NCI-H2227 (cell line): ENCODE measurements at regions not wholly inside any gene's neighbourhood (a gene's known extent, or its start where the extent isn't known, plus 50 kb on each side); places are given as distances from the start of the nearest gene placed in this dataset.

Experiments
- DNase-seq: peaks from one replicate; lab custom pipeline; 2025; ENCODE audit not compliant: unreplicated experiment; lab: John Stamatoyannopoulos, UW

DNA sequence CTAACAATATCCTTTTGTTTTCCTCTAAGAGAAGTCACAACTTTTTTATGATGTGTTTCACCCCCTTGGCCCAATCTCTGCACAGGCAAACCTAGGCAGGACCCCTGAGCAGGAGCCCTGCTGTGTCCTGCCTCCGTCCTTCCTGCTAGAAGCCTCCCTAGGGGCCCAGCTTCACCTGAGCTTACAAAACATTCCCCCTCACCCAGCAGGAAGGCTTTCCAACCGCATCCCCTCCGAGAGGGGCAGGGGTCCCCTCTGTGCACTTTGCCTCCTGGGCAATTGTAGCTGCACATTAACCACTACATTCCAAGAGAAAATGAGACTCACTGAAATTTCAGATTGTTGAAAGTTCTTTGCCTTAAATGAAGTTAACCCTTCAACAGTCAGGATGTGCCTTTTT is 176.2 kb downstream of the IRX2 start:
- DNase-seq: no peak

- no peak for DNase-seq
Observed at GRCh38 chr5:2574155-2574554, 177.3 kb downstream of the IRX2 start.

- DNase-seq: no peak
Observed at GRCh38 chr5:2570586-2570985, 180.9 kb downstream of the IRX2 start.

DNA sequence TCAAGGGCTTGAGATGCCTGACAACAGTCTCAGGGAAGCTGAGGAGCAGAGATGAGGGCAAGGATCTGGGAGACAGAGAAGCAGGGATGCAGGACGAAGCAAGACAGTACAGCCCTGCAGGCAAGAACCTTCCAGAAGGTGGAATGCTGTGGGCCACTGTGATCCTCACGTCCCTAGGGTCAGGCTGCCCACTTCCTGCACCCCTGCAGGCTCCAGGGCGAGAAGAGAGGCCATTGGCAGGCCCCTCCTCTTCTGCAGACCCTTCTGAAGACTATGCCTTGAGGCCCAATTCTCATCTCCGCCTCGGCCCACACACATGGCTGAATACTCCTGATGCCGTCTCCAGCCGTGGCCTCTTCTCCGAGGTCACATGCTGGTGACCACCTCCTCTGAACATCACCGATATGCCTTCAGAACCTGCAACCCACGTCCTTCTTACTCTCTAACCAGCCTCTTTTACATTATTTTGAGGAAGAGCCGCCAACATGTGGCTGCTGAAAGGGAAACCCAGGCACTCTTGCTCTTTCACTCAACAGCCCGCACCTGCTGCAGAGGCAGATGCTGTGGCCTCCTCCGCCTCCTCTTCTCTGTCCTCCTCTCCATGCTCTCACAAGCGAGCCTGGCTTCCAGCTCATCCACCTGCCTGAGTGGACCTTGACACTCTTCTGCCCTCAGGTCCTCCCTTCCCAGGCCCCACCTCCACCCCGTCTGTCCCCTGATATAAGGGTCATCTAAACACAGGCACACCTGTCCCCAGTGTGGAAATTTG is 181.5 kb downstream of the IRX2 start:
- DNase-seq: no peak

DNA sequence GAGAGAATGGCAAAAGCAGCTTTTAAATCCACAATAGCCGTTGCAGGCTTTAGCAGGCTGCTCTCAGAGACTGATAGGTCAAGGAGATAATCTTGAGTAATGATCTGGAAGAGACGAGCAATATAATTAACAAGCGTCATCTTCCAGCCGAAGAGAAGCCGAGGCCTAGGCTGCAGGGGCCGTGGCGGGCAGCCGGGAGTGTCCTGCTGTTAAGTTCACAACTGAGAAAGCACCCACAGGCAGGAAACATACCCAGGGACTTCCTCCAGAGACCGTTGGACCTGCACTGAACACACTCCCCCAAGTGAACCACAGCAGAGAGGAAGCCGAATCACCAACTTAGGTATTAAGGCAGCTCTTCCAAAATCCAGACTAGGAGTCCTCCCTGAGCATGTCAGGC is 182.3 kb downstream of the IRX2 start:
- DNase-seq: no peak

DNA sequence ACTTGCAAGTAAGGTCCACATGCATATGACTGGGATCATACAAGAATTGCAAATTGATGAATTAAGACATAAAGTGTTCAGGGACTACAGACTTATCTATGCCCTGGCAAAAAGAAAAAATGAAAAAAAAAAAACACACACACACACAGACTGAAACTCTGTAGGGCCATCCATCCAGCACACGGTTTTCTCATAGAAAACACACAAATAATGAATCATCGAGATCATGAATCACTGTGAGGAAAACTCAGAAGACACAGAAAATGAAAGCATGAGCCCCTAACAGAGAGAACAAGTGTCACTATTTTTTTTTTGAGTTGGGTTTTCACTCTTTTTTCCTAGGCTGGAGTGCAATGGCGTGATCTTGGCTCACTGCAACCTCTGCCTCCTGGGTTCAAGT is 185.2 kb downstream of the IRX2 start:
- DNase-seq: no peak

- DNase-seq: no peak
Observed at GRCh38 chr5:2565147-2565546, 186.3 kb downstream of the IRX2 start.

DNA sequence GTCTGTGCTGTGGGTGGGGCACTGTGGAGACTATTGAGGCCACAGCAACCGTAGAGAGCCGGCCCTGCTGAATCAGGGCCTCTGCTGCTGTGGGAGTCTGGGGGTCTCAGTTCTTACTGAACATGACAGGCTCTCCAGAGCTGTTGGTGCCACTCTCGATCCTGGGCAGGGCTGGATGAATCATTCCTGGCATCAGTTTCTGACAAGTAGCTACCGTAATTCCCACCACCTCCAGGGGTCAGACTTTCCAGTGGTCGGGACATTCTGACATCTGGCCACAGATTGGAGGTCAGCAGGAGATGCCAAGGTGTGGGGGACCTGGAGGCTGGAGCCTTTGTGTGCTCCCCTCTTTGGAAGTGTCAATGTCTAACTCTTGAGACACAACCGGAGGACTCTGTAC is 188.4 kb downstream of the IRX2 start:
- no peak for DNase-seq

DNA sequence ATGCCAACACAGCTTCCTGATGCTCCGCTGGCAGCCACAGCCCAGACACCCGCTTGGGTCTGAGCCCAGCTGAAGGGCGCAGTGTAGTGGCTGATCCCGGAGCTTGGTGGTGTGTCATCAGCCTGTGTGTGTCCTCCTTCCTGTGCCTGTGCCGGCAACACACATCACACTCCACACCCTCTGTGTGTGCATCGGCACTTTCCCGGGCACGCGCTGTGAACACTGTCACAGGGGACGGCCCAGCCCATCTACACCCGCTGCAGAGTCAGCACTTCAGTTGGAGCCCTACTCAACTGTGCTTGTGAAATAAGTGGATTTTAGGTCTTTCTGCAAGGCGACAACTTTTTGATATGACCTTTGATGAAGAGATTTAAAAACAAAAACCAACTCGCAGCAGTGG is 189.4 kb downstream of the IRX2 start:
- no peak for DNase-seq

GRCh38 chr5:2560435-2560834 is 191.0 kb downstream of the IRX2 start:
- no peak for DNase-seq

DNA sequence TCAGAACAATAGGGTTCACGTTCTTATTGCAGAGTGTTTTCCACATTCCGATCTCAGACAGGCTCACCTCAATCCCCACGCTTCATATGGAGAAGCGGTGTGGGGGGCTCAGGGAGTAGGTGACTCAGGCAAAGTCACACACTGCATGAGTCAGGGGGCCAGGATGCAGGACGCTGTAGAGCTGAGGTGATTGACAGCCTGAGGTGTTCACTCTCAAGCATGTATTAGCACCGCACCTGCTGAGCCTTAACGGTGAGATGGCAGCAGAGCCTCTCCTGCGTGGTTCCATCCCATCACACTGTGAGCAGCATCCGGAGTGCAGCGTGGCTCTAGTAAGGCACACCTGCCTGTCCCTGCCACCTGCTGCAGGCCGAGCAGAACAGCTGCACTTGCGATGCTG is 194.0 kb downstream of the IRX2 start:
- no peak for DNase-seq

GRCh38 chr5:2556375-2556966 is 195.0 kb downstream of the IRX2 start:
- no peak for DNase-seq

GRCh38 chr5:2553611-2554010 is 197.9 kb downstream of the IRX2 start:
- no peak for DNase-seq

DNA sequence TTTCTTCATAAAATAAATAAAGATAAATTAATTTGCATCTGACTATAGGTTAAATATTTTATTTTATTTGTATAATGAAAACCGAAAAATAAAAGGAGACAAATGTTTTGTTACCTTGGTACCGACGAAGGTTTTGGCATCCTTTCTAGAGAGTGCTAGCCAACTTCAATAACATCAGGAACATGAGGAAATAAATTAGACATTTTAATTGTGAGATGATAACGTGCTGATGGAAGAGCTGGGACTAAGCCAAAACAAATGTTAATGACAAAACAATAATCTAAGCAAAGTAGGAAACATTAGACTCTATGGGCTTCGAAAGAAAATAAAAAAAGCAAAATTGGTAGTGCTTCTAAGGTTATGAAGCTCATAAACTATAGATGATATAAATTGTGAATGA is 201.0 kb downstream of the IRX2 start:
- DNase-seq: no peak

DNA sequence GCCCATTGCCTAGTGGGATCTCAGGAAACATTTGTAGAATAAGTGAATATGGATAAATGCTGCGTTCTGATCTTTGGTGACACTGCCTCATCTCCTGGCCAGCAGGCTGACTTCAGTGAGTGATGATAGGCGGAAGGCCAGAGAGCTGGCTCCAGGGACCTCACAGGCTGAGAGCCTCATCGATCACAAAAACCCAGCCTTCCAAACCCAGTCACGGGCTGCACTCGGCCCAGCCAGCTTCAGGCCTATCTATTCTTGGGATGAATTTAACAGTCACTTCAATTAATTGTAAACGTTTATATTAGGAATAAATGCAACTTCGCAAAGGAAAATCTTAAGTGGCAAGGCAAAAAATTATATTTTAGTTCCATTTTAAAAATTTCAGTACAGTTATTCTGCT is 201.6 kb downstream of the IRX2 start:
- no peak for DNase-seq

DNA sequence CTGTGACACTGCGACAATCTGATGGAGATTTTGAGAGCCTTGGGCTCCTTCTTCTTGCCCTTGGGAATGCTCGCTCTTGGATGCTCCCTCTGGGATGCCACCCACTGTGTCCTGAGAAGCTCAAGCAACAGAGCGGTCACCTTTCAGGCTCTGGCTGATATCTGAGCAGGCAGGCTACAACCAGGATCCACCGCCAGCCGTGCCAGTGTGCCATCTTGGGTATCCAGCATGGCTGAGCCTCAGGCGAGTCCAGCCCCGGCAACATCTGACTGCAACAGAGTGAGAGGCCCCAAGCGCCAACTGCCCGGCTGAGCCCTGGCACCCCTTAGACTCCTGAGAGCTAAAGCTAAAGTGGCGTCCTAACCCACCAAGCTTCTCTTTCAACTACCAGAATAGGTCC is 202.1 kb downstream of the IRX2 start:
- DNase-seq: no peak

DNA sequence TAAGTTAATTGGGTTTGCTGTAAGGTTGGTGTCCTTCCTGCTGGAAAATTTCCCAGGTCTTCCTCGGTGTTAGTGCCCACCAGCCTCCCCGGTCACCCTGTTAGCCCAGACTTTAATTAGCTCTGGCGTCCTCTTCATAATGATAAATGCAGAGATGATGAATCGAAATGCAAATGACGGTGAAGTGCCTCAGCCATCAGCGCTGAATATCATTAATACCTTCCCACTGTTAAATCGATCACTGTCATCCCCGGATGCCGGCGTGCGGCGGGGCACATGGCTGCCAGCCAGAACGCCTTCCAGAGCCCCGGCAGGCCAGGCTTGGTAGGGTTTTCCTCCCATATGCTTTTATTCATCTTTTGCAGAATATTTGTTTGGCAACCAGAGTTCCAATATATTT is 204.5 kb downstream of the IRX2 start:
- no peak for DNase-seq

DNA sequence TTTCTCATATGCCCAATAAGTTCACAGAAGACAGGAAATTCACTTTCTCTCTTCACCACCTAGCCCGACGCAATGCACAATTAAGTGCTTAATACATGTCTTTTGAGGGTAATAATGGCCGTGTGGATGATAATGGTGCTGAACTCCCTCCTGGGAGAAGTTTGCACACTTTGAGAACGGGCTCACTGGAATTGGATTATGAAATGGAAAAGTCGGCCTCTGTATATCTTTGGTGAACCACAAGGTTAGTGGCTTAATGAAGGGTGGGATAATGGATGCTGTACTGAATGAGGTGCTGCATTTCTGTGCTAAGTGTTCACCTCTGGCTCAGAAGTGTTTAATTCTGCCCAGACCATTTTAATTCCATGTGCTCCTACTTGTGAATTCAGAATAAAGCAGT is 207.5 kb downstream of the IRX2 start:
- DNase-seq: no peak

DNA sequence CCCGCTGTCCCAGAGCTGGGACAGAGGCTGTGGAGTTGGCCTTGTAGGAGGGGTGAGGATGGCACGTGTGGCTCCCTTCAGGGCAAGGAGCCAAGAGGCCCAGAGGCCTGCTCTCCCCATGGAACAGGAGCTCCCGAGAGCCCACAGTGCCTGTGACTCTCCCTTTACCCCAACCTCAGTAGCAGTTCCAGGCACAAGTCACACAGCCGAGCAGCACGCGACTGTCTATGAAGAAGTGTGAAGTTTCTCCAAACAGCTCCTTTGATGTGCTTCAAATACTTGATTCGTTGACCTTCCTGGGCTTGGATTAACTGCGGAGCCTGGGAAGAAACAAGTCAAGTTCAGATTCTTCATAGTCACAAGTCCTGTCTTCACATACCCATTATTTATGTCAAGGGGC is 208.7 kb downstream of the IRX2 start:
- DNase-seq: no peak

GRCh38 chr5:2542026-2542425 is 209.5 kb downstream of the IRX2 start:
- DNase-seq: no peak

DNA sequence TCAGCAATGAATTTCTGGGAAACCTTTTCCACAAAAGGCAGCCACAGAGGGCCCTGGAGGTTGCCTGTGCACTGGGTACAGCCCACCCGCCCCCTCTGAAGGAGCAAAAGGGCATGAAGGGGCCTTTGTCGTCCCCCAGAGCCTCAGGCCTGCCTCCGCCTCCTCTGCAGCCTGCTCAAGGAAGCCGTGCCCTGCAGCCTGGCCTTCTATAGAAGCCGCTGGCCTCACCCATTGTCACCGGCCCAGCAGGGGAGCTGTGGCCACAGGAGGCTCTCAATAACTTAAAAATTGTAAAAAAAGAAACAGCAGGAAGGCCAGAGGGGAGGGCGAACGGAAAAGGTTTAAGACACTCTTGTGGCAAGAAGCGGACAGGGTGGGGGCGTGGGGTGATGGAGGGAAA is 213.3 kb downstream of the IRX2 start:
- DNase-seq: no peak

DNA sequence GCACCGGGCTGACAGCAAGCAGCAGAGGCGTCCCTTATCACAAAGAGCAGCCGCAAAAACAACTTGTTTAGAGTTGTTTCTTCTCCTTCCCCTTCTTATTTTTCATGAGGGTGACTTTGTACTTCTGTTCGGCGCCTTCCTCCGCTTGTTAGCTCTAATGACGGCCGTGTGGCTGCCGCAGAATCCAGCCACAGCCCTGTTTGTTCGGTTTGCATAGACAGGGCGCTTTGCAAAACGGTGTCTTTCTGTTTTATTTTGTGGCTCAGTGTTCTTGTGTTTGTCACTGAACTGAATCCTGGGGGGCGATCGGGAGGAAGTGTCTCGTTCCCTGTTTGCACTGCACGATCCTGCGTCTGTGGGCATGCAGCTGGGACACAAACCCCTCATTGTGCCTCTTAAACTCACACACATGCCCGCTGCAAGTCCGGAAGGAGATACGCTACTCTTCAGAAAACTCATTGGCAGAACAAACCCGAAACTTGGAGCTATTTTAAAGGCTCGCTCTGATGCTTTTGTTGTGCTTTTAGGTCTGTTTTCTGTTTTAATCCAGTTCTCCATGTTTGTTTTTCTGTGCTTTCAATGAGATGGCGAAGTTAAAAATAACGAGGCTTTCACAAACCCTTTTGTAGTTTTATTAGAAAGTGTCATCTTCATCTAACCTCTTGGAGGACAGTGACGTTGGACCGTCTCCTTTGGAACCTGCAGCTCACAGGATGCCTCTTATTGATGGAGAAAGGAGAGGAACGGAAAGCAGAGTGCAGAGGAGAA is 213.9 kb downstream of the IRX2 start:
- DNase-seq: no peak
